SJSA1 (cell line): ENCODE measurements at regions not wholly inside any gene's neighbourhood (a gene's known extent, or its start where the extent isn't known, plus 50 kb on each side); places are given as distances from the start of the nearest gene placed in this dataset.

ENCODE experiments used
- DNase-seq, 2 experiments: peaks; one replicate each; pipeline ENCODE4 v3.0.0-alpha.2; 2015 to 2020; ENCODE audit warnings: low spot score in 2 of 2, low read depth in 1 of 2
- H3K27ac ChIP-seq: fragments of 250-450 bp; sonication (Bioruptor Pico); 2 replicates; pipeline ENCODE4 v1.5.1; 2020; ENCODE audit warnings: mild to moderate bottlenecking, moderate library complexity
- H3K27me3 ChIP-seq: fragments of 250-450 bp; sonication (Bioruptor Pico); replicated peaks from 2 replicates; pipeline ENCODE4 v1.5.1; 2020; ENCODE audit warnings: mild to moderate bottlenecking, moderate library complexity
- H3K36me3 ChIP-seq: fragments of 250-450 bp; sonication (Bioruptor Pico); 2 replicates; pipeline ENCODE4 v1.5.1; 2020; ENCODE audit warnings: mild to moderate bottlenecking
- H3K4me1 ChIP-seq: fragments of 250-450 bp; sonication (Bioruptor Pico); replicated peaks from 2 replicates; pipeline ENCODE4 v1.6.1; 2021; ENCODE audit warnings: mild to moderate bottlenecking
- H3K4me3 ChIP-seq: fragments of 250-450 bp; sonication (Bioruptor Pico); 2 replicates; pipeline ENCODE4 v1.5.1; 2020; ENCODE audit warnings: mild to moderate bottlenecking
- H3K9me3 ChIP-seq: fragments of 250-450 bp; sonication (Bioruptor Pico); replicated peaks from 2 replicates; pipeline ENCODE4 v1.5.1; 2020; ENCODE audit warnings: mild to moderate bottlenecking

- Histone ChIP-seq H3K9me3 (no peaks in the 10 kb centered on the region), H3K27me3 (no peaks in the 10 kb centered on the region), H3K27ac (no peak overlapping the region), H3K4me3 (no peak overlapping the region), H3K36me3 (no peaks in the 10 kb centered on the region), H3K4me1 (peaks cover 10% of the 10 kb centered on the region)
- no peak for DNase-seq
Observed at GRCh38 chr12:25759752-25760151, 198.7 kb upstream of the RASSF8 start.

DNA sequence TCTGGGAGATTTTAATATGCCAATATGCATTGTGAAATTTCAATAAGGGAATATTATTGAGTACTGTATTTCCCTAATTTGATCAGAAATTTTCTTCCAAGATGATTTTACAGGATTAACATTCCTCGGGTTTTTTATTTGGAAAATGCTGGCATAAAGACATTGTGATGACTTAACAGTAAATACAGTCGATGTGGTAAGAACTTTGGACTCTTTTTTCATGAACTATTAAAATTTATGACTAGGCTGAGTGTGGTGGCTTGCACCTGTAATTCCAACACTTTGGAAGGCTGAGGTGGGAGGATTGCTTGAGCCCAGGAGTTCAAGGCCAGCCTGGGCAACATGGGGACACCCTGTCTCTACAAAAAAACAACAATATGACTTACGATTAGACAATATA, 197.1 kb upstream of the RASSF8 start:
- Histone ChIP-seq H3K4me3 (no peak overlapping the region), H3K27ac (no peak overlapping the region), H3K9me3 (no peaks in the 10 kb centered on the region), H3K27me3 (no peaks in the 10 kb centered on the region), H3K36me3 (no peaks in the 10 kb centered on the region), H3K4me1 (no peaks in the 10 kb centered on the region)
- DNase-seq: no peak

DNA sequence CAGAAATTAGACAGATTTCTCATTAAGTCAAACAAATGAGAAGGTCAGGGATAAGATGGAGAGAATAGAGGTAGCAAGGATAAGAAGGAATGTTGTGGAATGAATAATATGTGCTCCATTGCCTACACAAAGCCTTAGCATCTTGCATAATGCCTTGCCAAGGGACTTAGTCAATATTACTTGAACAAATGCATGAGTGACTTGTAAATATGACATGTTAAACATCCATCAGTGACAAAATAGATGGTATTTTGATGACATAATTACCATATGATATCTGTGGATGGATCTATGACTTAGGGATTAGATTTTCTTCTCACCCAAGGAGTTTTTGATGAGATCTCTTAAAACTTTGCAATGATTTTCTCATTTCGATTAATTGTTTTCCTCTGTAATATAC, 194.1 kb upstream of the RASSF8 start:
- Histone ChIP-seq H3K9me3 (no peaks in the 10 kb centered on the region), H3K27me3 (no peaks in the 10 kb centered on the region), H3K36me3 (no peaks in the 10 kb centered on the region), H3K27ac (no peak overlapping the region), H3K4me1 (no peaks in the 10 kb centered on the region), H3K4me3 (no peak overlapping the region)
- DNase-seq: no peak

GRCh38 chr12:25764892-25765291, 193.6 kb upstream of the RASSF8 start:
- Histone ChIP-seq H3K36me3 (no peaks in the 10 kb centered on the region), H3K27ac (no peak overlapping the region), H3K9me3 (no peaks in the 10 kb centered on the region), H3K4me1 (no peaks in the 10 kb centered on the region), H3K4me3 (no peak overlapping the region), H3K27me3 (no peaks in the 10 kb centered on the region)
- no peak for DNase-seq

DNA sequence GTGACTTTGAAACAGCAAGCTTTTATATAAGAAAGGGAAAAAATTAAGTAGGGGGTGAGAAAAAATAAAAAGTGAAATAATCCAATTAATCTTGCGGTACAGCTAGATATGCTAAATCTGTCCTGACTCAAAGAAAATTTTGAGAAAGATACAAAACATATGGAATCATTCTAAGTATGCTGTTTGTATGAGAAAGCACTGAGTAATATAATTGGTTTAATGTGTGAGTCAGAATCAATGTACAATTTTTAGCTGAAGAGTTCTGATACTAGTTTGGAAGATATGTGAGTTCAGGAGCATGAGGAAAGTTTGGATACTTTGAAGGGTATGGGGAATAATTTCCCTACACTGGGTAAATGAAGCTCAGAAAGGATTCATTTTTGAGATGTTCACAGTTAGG, 190.9 kb upstream of the RASSF8 start:
- H3K27me3 ChIP-seq: no peaks in the 10 kb centered on the region
- no peak overlapping the region for H3K27ac ChIP-seq
- no peaks in the 10 kb centered on the region for H3K36me3 ChIP-seq
- DNase-seq: no peak
- H3K9me3 ChIP-seq: no peaks in the 10 kb centered on the region
- H3K4me1 ChIP-seq: no peaks in the 10 kb centered on the region
- H3K4me3 ChIP-seq: no peak overlapping the region

DNA sequence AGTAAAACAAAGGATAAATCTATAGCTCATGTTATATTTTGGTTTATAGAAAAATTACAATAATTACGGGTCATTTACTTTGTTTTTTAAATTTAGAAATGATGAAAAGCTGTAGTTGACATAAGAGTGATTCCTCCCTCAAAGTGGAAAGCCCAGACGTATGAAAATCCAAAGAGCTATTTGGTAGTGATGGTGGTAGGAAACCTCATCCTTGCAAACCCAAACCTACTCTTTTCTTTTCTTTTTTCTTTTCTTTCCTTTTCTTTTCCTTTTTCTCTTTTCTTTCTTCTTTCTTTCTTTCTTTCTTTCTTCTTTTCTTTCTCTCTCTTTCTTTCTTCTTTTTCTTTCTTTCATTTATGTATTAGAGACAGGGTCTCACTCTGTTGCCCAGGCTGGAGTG, 190.3 kb upstream of the RASSF8 start:
- Histone ChIP-seq H3K27ac (no peak overlapping the region), H3K4me1 (no peaks in the 10 kb centered on the region)

GRCh38 chr12:25769082-25769945, 189.2 kb upstream of the RASSF8 start:
- Histone ChIP-seq H3K9me3 (no peaks in the 10 kb centered on the region), H3K4me3 (no peak overlapping the region), H3K27me3 (no peaks in the 10 kb centered on the region), H3K4me1 (no peaks in the 10 kb centered on the region), H3K36me3 (no peaks in the 10 kb centered on the region), H3K27ac (no peak overlapping the region)
- DNase-seq: peak in 1 of 2 experiments; percentile 10

More for the DNA sequence above, 190.3 kb upstream of the RASSF8 start:
- no peak for DNase-seq
- H3K36me3 ChIP-seq: no peaks in the 10 kb centered on the region
- H3K4me3 ChIP-seq: no peak overlapping the region
- no peaks in the 10 kb centered on the region for H3K9me3 ChIP-seq
- no peaks in the 10 kb centered on the region for H3K27me3 ChIP-seq

DNA sequence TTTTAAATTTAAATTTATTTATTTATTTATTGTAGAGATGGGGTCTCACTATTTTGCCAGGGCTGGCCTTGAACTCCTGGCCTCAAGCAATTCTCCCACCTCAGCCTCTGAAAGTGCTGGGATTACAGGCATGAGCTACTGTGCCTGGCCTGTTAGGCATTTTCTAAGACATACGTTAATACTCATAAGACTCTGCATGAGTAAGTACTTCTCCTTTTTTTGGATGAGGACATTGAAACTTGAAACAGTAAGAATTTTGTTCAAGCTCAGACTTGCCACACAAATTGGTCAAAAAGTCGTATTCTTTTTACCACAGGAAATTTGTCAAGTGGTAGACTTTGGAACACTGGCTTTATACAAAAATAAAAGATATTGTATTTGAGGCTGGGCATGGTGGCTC, 187.4 kb upstream of the RASSF8 start:
- no peak for DNase-seq
- Histone ChIP-seq H3K4me3 (no peak overlapping the region), H3K27me3 (no peaks in the 10 kb centered on the region), H3K27ac (no peak overlapping the region), H3K4me1 (no peaks in the 10 kb centered on the region), H3K36me3 (no peaks in the 10 kb centered on the region), H3K9me3 (no peaks in the 10 kb centered on the region)

GRCh38 chr12:25771476-25771875, 187.0 kb upstream of the RASSF8 start:
- Histone ChIP-seq H3K9me3 (no peaks in the 10 kb centered on the region), H3K27me3 (no peaks in the 10 kb centered on the region), H3K4me3 (no peak overlapping the region), H3K4me1 (no peaks in the 10 kb centered on the region), H3K27ac (no peak overlapping the region), H3K36me3 (no peaks in the 10 kb centered on the region)
- no peak for DNase-seq

DNA sequence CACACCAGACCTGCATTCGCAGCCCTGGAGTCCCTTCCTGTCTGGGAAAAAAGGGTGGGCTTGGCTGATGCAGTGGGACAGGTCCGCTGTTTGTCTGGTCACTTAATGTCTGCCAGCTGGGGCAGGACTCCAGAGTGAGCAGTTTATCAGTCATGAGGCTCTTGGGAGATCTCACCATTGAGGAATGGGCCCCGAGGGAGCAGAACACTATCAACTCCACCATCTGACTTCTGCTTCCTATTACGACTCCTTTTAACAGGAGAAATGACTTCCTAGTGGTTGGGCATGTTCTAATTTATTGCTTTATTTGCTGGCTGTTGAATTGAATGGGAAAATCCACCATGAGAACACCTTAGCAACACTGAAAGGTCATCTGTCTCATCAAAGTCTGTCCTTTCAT, 182.5 kb upstream of the RASSF8 start:
- Histone ChIP-seq H3K27ac (no peak overlapping the region), H3K27me3 (no peaks in the 10 kb centered on the region), H3K9me3 (no peaks in the 10 kb centered on the region), H3K4me3 (no peak overlapping the region), H3K4me1 (no peaks in the 10 kb centered on the region), H3K36me3 (no peaks in the 10 kb centered on the region)
- DNase-seq: no peak

- no peak for DNase-seq
- Histone ChIP-seq H3K4me3 (no peak overlapping the region), H3K36me3 (no peaks in the 10 kb centered on the region), H3K27me3 (no peaks in the 10 kb centered on the region), H3K27ac (no peak overlapping the region), H3K9me3 (no peaks in the 10 kb centered on the region), H3K4me1 (no peaks in the 10 kb centered on the region)
Observed at GRCh38 chr12:25780771-25781170, 177.7 kb upstream of the RASSF8 start.

DNA sequence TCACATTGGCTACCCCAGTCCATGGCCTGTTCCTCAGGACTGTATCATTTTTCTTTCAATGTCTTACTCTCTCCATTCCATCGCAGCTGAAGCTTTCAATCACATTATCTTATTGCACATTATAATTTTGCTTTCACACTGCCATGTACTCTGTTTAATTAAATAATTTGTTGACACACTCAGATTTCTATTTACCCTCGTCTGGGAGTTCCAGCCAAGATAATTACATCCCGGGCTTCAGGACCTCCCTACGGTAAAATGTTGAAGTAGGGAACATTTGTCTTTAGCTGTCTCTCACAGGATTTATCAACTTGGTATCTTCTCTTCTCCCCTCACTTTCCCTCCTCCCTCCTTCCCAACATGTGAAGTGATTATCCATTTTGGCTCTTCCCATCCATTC, 177.2 kb upstream of the RASSF8 start:
- no peak overlapping the region for H3K27ac ChIP-seq
- H3K36me3 ChIP-seq: no peaks in the 10 kb centered on the region
- no peaks in the 10 kb centered on the region for H3K9me3 ChIP-seq
- H3K27me3 ChIP-seq: no peaks in the 10 kb centered on the region
- H3K4me3 ChIP-seq: no peak overlapping the region
- DNase-seq: no peak
- no peaks in the 10 kb centered on the region for H3K4me1 ChIP-seq

GRCh38 chr12:25783566-25783965, 174.9 kb upstream of the RASSF8 start:
- H3K9me3 ChIP-seq: 0 out of 2 replicates have a peak, but pooled peaks cover 2% of the 10 kb centered on the region
- no peak for DNase-seq
- H3K36me3 ChIP-seq: no peaks in the 10 kb centered on the region
- no peak overlapping the region for H3K27ac ChIP-seq
- no peaks in the 10 kb centered on the region for H3K27me3 ChIP-seq
- no peak overlapping the region for H3K4me3 ChIP-seq
- no peaks in the 10 kb centered on the region for H3K4me1 ChIP-seq

- Histone ChIP-seq H3K27me3 (no peaks in the 10 kb centered on the region), H3K4me1 (no peaks in the 10 kb centered on the region), H3K4me3 (no peak overlapping the region), H3K27ac (no peak overlapping the region), H3K36me3 (no peaks in the 10 kb centered on the region), H3K9me3 (0 out of 2 replicates have a peak, but pooled peaks cover 2% of the 10 kb centered on the region)
- no peak for DNase-seq
Observed at GRCh38 chr12:25784669-25785068, 173.8 kb upstream of the RASSF8 start.

- no peak overlapping the region for H3K4me3 ChIP-seq
- 0 out of 2 replicates have a peak, but pooled peaks cover 2% of the 10 kb centered on the region for H3K9me3 ChIP-seq
- H3K4me1 ChIP-seq: no peaks in the 10 kb centered on the region
- H3K36me3 ChIP-seq: no peaks in the 10 kb centered on the region
- DNase-seq: no peak
- no peak overlapping the region for H3K27ac ChIP-seq
- no peaks in the 10 kb centered on the region for H3K27me3 ChIP-seq
Observed at GRCh38 chr12:25785134-25785533, 173.3 kb upstream of the RASSF8 start.
